ENCODE measurements at regions not wholly inside any gene's neighbourhood (a gene's known extent, or its start where the extent isn't known, plus 50 kb on each side); places are given as distances from the start of the nearest gene placed in this dataset.

GRCh38 chr3:18238332-18238731, 186.8 kb downstream of the SATB1 start:
- no peak overlapping the region for H3K9ac ChIP-seq (ENCODE audit: low read depth in 1 of 2, low read length in 2 of 2)
- H3K4me1 ChIP-seq (ENCODE audit: control insufficient read depth in 2 of 2, insufficient read depth in 2 of 2, low read length in 2 of 2), result no peaks in the 10 kb centered on the region
- peaks cover 0 to 4% of the 10 kb centered on the region in 2 donors for H3K27me3 ChIP-seq (ENCODE audit: control insufficient read depth in 2 of 2, insufficient read depth in 2 of 2, low read length in 2 of 2)
- H3K27ac ChIP-seq (ENCODE audit: low read depth in 2 of 2, low read length in 2 of 2), result no peak overlapping the region
- no peaks in the 10 kb centered on the region for H3K36me3 ChIP-seq (ENCODE audit: control insufficient read depth in 2 of 2, insufficient read depth in 2 of 2, low read length in 2 of 2)
- H3K9me3 ChIP-seq (ENCODE audit: control insufficient read depth in 2 of 2, low read length in 2 of 2), result no peaks in the 10 kb centered on the region
- H3K4me3 ChIP-seq (ENCODE audit: low read length in 2 of 2), result no peak overlapping the region

DNA sequence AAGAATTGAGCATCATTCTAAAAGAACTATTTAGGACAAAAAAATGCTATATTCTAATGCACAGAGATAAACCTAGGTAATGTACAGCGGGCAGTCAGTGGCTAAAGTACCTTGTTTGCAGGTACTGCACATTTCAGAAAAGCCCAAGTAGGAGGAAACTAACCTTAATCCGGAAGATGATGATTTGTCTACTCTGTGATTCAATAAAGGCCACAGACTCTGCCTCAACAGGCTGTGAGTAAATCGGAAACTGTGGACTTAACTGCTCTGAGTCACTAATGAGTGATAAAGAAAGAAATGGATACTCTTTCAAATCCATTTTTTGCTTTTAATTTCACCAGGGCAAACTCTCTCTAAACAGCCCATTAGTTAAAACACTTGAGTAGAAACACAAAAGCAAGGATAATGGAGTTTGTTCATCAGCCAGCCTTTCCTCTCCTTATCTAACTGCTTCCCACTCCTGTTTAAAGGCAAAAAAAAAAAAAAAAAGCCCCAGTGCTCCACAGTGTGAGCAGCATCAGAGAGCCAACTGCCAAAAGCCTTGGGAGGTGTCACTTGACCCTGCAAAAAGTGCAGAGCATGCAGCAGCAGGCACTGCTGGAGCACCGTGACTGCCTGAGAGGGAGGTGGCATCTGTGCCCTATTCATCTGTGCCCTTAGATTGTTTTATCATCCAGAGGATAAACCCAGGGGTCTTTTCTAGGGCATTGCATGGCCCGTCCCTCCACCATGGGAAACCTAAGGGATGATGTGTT, 187.7 kb downstream of the SATB1 start:
- H3K4me3 ChIP-seq (ENCODE audit: low read length in 2 of 2), result no peak overlapping the region
- H3K9me3 ChIP-seq (ENCODE audit: control insufficient read depth in 2 of 2, low read length in 2 of 2), result no peaks in the 10 kb centered on the region
- no peaks in the 10 kb centered on the region for H3K4me1 ChIP-seq (ENCODE audit: control insufficient read depth in 2 of 2, insufficient read depth in 2 of 2, low read length in 2 of 2)
- no peak overlapping the region for H3K9ac ChIP-seq (ENCODE audit: low read depth in 1 of 2, low read length in 2 of 2)
- H3K36me3 ChIP-seq (ENCODE audit: control insufficient read depth in 2 of 2, insufficient read depth in 2 of 2, low read length in 2 of 2), result no peaks in the 10 kb centered on the region
- peaks cover 0 to 4% of the 10 kb centered on the region in 2 donors for H3K27me3 ChIP-seq (ENCODE audit: control insufficient read depth in 2 of 2, insufficient read depth in 2 of 2, low read length in 2 of 2)
- no peak overlapping the region for H3K27ac ChIP-seq (ENCODE audit: low read depth in 2 of 2, low read length in 2 of 2)

DNA sequence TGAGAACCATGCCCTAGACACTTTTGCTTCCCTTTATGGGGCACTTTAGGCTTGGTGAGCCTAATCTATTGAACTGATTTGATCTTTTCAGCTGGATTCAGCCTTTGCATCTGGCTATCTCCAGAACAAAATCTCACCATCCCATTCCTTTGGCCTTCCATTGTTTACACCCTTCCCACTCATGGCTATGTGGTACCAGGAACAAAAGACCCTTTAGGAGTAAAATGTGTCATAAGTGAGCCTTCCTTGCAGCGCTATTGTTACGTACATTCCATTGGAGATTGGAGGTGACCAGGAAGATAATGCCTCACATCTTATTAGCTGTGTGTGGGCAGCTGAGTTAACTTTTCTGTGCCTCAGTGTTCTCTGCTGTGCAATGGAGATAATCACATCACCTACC, 188.4 kb downstream of the SATB1 start:
- Histone ChIP-seq H3K4me3 (ENCODE audit: low read length in 2 of 2) (no peak overlapping the region), H3K9ac (ENCODE audit: low read depth in 1 of 2, low read length in 2 of 2) (no peak overlapping the region), H3K9me3 (ENCODE audit: control insufficient read depth in 2 of 2, low read length in 2 of 2) (no peaks in the 10 kb centered on the region), H3K27me3 (ENCODE audit: control insufficient read depth in 2 of 2, insufficient read depth in 2 of 2, low read length in 2 of 2) (peaks cover 0 to 4% of the 10 kb centered on the region in 2 donors), H3K4me1 (ENCODE audit: control insufficient read depth in 2 of 2, insufficient read depth in 2 of 2, low read length in 2 of 2) (no peaks in the 10 kb centered on the region), H3K27ac (ENCODE audit: low read depth in 2 of 2, low read length in 2 of 2) (no peak overlapping the region), H3K36me3 (ENCODE audit: control insufficient read depth in 2 of 2, insufficient read depth in 2 of 2, low read length in 2 of 2) (no peaks in the 10 kb centered on the region)

DNA sequence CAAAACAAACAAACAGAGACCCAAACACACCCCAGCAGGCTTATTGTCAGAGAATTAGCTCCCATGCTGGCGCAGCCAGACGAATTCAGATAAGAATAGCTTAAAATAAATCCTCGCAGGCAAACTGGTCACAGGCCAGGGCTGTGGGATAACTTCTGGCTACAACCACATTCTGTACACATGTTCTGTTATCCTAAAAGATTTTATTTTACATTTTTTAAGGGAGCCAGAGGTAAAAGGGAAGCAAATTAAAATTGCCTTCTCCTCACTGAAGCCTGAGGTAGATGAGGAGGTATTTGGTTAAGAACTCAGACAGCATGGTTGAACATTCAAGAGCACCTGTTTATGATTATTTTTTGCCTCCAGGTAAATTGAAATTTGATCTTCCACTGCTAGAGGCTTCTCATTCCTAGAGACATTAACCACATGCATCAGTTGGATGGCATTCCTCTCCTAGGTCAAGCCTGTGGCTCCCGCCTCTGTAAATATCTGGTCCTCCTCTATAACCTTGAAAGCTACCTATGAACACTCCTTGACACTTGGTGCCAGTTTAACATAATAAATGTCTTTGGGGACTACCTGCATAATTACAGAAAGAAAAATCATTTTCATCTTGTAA, 190.3 kb downstream of the SATB1 start:
- Histone ChIP-seq H3K4me3 (ENCODE audit: low read length in 2 of 2) (no peak overlapping the region), H3K36me3 (ENCODE audit: control insufficient read depth in 2 of 2, insufficient read depth in 2 of 2, low read length in 2 of 2) (no peaks in the 10 kb centered on the region), H3K27me3 (ENCODE audit: control insufficient read depth in 2 of 2, insufficient read depth in 2 of 2, low read length in 2 of 2) (peaks cover 0 to 4% of the 10 kb centered on the region in 2 donors), H3K9me3 (ENCODE audit: control insufficient read depth in 2 of 2, low read length in 2 of 2) (no peaks in the 10 kb centered on the region), H3K27ac (ENCODE audit: low read depth in 2 of 2, low read length in 2 of 2) (no peak overlapping the region), H3K9ac (ENCODE audit: low read depth in 1 of 2, low read length in 2 of 2) (no peak overlapping the region), H3K4me1 (ENCODE audit: control insufficient read depth in 2 of 2, insufficient read depth in 2 of 2, low read length in 2 of 2) (no peaks in the 10 kb centered on the region)

- Histone ChIP-seq H3K4me3 (ENCODE audit: low read length in 2 of 2) (no peak overlapping the region), H3K36me3 (ENCODE audit: control insufficient read depth in 2 of 2, insufficient read depth in 2 of 2, low read length in 2 of 2) (no peaks in the 10 kb centered on the region), H3K27ac (ENCODE audit: low read depth in 2 of 2, low read length in 2 of 2) (no peak overlapping the region), H3K9me3 (ENCODE audit: control insufficient read depth in 2 of 2, low read length in 2 of 2) (no peaks in the 10 kb centered on the region), H3K9ac (ENCODE audit: low read depth in 1 of 2, low read length in 2 of 2) (no peak overlapping the region), H3K4me1 (ENCODE audit: control insufficient read depth in 2 of 2, insufficient read depth in 2 of 2, low read length in 2 of 2) (no peaks in the 10 kb centered on the region), H3K27me3 (ENCODE audit: control insufficient read depth in 2 of 2, insufficient read depth in 2 of 2, low read length in 2 of 2) (peaks cover 0 to 4% of the 10 kb centered on the region in 2 donors)
Measured at GRCh38 chr3:18233987-18234716, 191.0 kb downstream of the SATB1 start.

- Histone ChIP-seq H3K27me3 (ENCODE audit: control insufficient read depth in 2 of 2, insufficient read depth in 2 of 2, low read length in 2 of 2) (peaks cover 0 to 4% of the 10 kb centered on the region in 2 donors), H3K9ac (ENCODE audit: low read depth in 1 of 2, low read length in 2 of 2) (no peak overlapping the region), H3K9me3 (ENCODE audit: control insufficient read depth in 2 of 2, low read length in 2 of 2) (no peaks in the 10 kb centered on the region), H3K4me1 (ENCODE audit: control insufficient read depth in 2 of 2, insufficient read depth in 2 of 2, low read length in 2 of 2) (no peaks in the 10 kb centered on the region), H3K4me3 (ENCODE audit: low read length in 2 of 2) (no peak overlapping the region), H3K36me3 (ENCODE audit: control insufficient read depth in 2 of 2, insufficient read depth in 2 of 2, low read length in 2 of 2) (no peaks in the 10 kb centered on the region), H3K27ac (ENCODE audit: low read depth in 2 of 2, low read length in 2 of 2) (no peak overlapping the region)
Measured at GRCh38 chr3:18232317-18232716, 192.8 kb downstream of the SATB1 start.

GRCh38 chr3:18228060-18228459, 197.1 kb downstream of the SATB1 start:
- no peaks in the 10 kb centered on the region for H3K4me1 ChIP-seq (ENCODE audit: control insufficient read depth in 2 of 2, insufficient read depth in 2 of 2, low read length in 2 of 2)
- no peaks in the 10 kb centered on the region for H3K27me3 ChIP-seq (ENCODE audit: control insufficient read depth in 2 of 2, insufficient read depth in 2 of 2, low read length in 2 of 2)
- no peaks in the 10 kb centered on the region for H3K36me3 ChIP-seq (ENCODE audit: control insufficient read depth in 2 of 2, insufficient read depth in 2 of 2, low read length in 2 of 2)
- no peaks in the 10 kb centered on the region for H3K9me3 ChIP-seq (ENCODE audit: control insufficient read depth in 2 of 2, low read length in 2 of 2)
- H3K27ac ChIP-seq (ENCODE audit: low read depth in 2 of 2, low read length in 2 of 2), result no peak overlapping the region
- no peak overlapping the region for H3K9ac ChIP-seq (ENCODE audit: low read depth in 1 of 2, low read length in 2 of 2)
- H3K4me3 ChIP-seq (ENCODE audit: low read length in 2 of 2), result no peak overlapping the region

- Histone ChIP-seq H3K9ac (ENCODE audit: low read depth in 1 of 2, low read length in 2 of 2) (no peak overlapping the region), H3K27me3 (ENCODE audit: control insufficient read depth in 2 of 2, insufficient read depth in 2 of 2, low read length in 2 of 2) (no peaks in the 10 kb centered on the region), H3K4me3 (ENCODE audit: low read length in 2 of 2) (no peak overlapping the region), H3K36me3 (ENCODE audit: control insufficient read depth in 2 of 2, insufficient read depth in 2 of 2, low read length in 2 of 2) (no peaks in the 10 kb centered on the region), H3K9me3 (ENCODE audit: control insufficient read depth in 2 of 2, low read length in 2 of 2) (no peaks in the 10 kb centered on the region), H3K27ac (ENCODE audit: low read depth in 2 of 2, low read length in 2 of 2) (no peak overlapping the region), H3K4me1 (ENCODE audit: control insufficient read depth in 2 of 2, insufficient read depth in 2 of 2, low read length in 2 of 2) (no peaks in the 10 kb centered on the region)
Measured at GRCh38 chr3:18225709-18226108, 199.4 kb downstream of the SATB1 start.

DNA sequence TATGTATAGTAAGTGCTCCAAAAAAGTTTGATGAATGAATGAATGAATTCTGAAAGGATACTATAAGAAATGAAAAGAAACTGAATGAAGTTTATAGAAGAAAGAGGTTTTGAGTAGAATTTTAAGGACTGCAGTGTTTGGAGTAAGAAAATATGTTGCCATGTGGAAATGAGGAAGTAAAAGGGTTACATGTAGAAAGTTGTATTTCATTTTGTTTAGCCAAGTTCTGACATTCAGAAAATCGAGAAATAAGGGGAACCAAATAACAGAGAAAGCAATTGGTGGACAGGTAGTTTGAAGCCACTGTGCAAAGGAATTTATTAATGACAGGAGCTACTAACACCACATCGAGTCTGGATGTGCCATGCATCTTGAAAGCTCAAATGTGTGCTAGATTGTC, 200.7 kb downstream of the SATB1 start:
- no peak overlapping the region for H3K4me3 ChIP-seq (ENCODE audit: low read length in 2 of 2)
- no peaks in the 10 kb centered on the region for H3K4me1 ChIP-seq (ENCODE audit: control insufficient read depth in 2 of 2, insufficient read depth in 2 of 2, low read length in 2 of 2)
- H3K36me3 ChIP-seq (ENCODE audit: control insufficient read depth in 2 of 2, insufficient read depth in 2 of 2, low read length in 2 of 2), result no peaks in the 10 kb centered on the region
- H3K27me3 ChIP-seq (ENCODE audit: control insufficient read depth in 2 of 2, insufficient read depth in 2 of 2, low read length in 2 of 2), result no peaks in the 10 kb centered on the region
- no peaks in the 10 kb centered on the region for H3K9me3 ChIP-seq (ENCODE audit: control insufficient read depth in 2 of 2, low read length in 2 of 2)
- no peak overlapping the region for H3K9ac ChIP-seq (ENCODE audit: low read depth in 1 of 2, low read length in 2 of 2)
- H3K27ac ChIP-seq (ENCODE audit: low read depth in 2 of 2, low read length in 2 of 2), result no peak overlapping the region

DNA sequence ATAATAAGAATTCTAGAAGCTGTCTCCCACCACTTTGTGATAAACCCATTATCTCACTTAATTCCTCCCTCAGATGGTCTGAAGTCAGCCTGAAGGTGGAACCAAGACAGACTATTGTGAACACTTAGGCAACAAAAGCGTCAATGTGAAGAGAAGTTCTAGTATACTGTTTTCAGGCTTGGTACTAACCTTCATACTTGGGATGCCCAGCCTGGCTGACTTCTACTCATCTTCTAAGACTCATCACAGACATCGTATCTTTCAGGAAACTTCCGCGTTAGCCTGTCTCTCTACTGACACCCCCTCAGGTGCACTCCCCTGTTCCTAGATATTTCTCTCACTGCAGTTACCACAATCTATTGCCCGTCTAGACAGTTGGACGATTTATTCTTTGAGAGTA, 201.2 kb downstream of the SATB1 start:
- Histone ChIP-seq H3K36me3 (ENCODE audit: control insufficient read depth in 2 of 2, insufficient read depth in 2 of 2, low read length in 2 of 2) (no peaks in the 10 kb centered on the region), H3K27me3 (ENCODE audit: control insufficient read depth in 2 of 2, insufficient read depth in 2 of 2, low read length in 2 of 2) (no peaks in the 10 kb centered on the region), H3K9me3 (ENCODE audit: control insufficient read depth in 2 of 2, low read length in 2 of 2) (no peaks in the 10 kb centered on the region), H3K27ac (ENCODE audit: low read depth in 2 of 2, low read length in 2 of 2) (no peak overlapping the region), H3K4me3 (ENCODE audit: low read length in 2 of 2) (no peak overlapping the region), H3K4me1 (ENCODE audit: control insufficient read depth in 2 of 2, insufficient read depth in 2 of 2, low read length in 2 of 2) (no peaks in the 10 kb centered on the region), H3K9ac (ENCODE audit: low read depth in 1 of 2, low read length in 2 of 2) (no peak overlapping the region)

All from mucosa of rectum (tissue), 2 donors.